Retina (tissue), 1 donor: ENCODE measurements at regions not wholly inside any gene's neighbourhood (a gene's known extent, or its start where the extent isn't known, plus 50 kb on each side); places are given as distances from the start of the nearest gene placed in this dataset.
"Not testable (repeated sequence)": the region's sequence is repeated elsewhere in the genome, so short reads cannot be mapped to it uniquely, and the experiment has no call there.

Experiments
- DNase-seq: peaks from one replicate; pipeline ENCODE4 v3.0.0-alpha.2; 2016

DNA sequence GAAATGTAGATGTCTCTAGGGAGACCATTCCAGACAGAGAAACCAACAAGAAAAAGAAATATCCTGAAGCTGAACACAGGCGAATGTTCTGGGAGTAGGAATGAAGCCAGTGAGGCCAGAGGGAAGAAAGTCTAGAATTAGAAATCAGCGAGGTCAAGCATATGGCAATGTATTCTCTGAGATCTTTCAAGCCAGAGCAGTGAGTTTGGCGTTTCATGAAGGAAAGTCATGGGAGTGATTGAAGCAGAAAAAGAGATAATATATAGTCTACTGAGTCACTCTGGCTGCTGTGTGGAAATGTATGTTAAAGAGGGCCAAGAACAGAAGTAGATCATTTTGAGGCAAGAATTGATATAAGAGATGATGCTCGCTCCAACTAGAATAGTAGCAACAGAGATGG lies 576.0 kb downstream of the PCDH17 start:
- DNase-seq = no peak

DNA sequence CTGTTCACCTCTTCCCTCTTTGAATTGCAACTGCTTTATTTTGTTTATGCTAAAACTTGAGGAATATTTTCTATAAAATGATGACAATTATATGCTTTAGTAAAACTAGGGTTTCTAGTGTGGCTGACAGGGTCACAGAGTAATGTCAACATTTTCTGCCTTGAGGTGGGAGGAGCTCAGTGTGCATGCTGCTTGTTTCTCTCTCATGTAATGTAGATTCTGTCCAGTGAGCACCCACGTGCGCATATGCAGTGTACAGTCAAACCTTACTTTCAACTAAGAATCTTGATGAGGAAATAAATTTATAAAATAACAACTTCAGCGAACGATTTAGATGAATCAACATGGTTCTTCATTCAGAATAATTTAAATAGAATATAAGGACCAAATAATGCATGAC lies 603.9 kb downstream of the PCDH17 start:
- no peak for DNase-seq

DNA sequence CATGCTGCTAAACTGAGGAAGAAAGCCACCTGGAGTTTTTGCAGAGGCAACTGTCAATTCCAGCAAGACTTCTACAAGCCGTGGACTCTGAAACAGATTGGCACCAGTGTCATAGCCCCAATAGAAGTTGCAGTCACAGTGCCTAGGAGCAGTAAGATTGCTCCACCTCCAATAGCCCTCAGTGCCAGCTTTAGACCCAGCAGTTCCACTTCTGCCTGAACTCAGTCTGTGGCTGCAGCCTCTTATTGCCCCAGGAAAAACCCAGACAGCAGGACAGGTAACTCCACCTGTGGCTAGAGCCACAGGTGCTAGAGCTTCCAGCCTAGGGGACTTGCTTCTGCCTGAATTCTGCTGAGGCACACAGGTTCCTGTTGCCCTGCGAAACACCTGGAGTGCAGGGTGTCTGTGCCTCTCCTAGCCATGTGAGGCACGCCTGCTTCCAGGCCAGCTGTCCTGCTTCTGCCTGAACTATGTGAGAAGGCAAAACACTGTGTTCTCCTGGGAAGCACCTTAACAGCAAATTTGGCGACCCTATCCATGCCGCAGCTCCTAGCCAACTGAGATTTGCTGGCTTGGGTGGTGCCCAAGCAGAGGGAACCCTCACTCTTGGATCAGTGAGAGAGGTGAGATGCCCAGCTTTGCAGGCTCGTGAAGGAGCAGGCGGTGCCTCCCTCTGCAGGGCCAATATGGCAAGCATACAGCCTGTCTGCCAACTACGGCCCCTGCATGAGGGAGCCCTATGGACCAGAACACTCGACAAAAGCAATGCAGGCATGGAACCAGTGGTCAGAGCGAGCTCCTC lies 607.6 kb downstream of the PCDH17 start:
- DNase-seq = no peak

DNA sequence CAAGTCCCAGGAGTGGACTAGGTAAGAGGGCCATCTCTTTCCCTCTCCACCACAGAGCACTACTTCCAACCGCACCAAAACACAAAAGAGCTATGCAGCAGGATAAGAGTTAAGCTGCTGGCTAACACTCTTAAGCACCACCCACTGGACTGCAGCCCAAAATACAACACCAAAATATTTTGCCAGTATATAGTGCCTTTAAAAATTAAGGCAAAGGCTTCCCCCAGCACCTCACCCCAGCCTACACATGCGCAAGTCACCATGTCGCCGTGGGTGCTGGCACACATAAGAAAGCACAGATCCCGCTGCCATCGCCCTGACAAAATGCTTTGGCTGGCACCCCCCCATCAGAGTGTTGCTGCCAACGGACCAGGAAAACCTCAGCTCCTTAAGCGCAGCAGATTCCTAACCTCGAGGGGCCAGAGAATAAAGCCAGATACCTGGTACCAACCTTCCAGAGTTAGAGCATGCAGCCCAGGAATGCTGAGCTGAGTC lies 608.3 kb downstream of the PCDH17 start:
- no peak for DNase-seq

DNA sequence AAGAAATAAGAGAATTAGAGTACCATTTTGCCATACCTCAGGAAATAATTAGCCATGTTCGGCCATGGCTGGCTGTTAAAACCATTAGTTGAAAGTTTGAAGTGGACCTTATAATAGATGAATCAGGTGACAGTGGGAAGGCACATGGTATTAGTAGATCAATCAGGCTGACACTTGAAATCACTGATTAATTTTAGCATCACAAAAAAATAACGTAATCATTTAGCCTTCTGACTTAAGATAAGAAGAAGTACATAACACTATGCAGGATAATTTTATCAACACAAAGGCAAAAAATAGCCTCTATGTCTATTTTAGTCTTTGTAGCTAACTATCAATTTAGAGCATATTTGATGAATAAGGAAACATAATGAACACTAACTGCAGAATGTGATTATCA lies 615.5 kb downstream of the PCDH17 start:
- DNase-seq = no peak

DNA sequence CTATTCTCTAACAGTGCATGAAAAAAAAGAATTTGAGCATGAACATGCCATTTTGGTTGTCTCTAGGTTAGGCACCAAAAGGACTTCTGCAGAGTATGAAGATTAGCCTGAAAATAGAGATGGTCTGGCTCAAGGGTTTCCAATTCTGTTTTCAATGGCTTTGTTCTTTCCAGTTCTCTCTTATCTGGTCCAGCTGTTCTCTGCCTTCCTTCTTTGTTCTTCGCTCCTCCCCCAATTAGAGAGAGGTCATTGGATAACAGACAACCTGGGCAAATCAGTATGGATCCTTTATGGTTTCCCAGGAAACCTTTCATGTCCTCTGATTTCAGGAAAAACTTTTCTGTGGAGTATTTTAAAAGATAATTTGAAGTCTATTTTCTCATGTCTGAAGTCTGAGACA lies 623.4 kb downstream of the PCDH17 start:
- no peak for DNase-seq

DNA sequence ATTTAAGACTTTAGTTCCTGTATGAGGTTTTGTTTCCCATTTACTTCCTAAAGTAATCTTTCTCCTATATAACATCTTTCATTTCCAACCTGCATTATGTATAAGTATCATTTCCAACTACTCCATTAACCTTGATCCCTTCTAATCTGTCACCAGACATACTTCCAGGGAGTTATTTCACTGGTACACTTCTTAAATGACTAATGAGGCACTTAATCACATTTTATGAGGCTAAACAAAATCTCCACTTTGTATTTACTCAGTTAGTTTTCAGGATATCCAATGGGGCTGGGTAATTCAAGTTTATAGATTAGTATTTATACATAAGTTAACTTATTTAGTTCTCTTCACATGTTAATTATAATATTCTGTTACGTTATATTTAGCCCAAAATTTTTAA lies 634.7 kb downstream of the PCDH17 start:
- no peak for DNase-seq

DNA sequence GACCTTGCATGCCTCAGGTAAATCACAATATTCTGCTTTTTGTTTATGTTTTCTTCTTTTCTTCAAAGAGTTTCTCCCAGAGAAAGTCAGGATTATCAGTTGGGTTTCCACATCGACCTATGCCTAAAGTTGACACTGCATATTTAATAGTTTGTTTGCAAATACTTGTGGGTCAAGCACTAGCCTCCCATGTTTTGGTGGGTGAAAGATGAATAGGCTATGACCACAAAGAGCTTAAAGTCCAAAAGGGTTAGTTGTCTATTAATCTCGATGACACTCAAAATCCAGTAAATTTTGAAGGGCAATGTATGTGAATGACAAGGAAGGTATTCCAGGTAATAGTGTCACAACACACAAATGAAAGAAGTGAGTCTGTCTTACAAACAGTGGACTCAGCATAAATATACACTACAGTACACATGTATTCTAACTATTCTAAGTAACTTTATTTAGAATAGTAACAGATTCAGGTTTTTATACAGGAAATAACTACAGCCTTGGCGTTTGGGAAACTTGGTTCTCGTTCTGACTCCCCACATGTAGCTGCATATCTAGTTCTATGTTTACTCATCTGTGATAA lies 667.1 kb downstream of the PCDH17 start:
- DNase-seq = no peak

DNA sequence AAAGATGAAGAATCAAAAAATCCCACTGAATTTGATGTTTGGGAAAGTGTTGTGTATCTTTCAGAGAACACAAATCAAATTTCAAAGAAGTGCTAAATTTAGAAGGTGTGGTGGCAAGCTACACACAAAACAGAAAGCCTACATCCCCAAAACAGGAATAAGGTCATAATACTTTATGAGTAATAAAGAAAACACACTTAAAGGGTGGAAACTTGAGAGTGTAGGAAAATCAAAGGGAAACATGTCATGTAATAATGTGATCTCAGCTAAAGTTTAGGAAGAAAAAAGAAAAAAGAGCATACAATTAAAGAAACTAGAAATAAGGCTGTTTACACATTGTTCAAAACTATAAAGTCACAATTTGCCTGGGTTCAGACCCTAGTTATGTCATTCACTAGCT lies 668.7 kb downstream of the PCDH17 start:
- no peak for DNase-seq

DNA sequence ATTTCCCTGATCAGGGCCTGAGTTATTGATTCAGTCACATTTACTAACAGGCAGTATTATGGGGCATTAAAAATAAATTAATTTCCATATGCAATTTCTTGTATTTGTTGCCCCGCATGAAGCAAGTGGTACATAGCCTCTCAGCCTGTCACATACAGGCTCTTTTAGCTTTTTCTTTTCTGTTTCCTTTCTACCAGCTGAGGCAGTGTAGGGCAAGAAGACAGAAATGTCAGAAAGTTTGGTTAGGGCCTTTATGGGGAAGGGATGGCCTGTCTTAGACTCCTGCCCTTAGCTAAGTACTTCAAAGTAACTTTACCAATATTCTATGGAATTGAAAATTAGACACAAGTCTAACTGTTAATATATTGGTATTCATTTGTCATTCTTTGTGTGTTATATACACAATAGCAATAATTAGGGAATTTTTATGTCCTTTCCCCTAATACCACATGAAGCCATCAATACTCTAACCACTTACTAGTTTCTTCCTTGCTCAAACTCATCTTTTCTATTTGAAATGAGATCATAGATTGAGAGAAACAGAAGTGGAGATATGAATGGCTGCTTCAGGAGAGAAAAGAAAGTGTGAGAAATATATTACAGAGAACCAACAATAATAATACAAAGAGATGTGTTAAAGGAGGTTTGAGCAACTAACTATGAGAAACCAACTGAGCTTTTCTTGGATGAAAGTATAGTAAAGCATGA lies 669.6 kb downstream of the PCDH17 start:
- no peak for DNase-seq

DNA sequence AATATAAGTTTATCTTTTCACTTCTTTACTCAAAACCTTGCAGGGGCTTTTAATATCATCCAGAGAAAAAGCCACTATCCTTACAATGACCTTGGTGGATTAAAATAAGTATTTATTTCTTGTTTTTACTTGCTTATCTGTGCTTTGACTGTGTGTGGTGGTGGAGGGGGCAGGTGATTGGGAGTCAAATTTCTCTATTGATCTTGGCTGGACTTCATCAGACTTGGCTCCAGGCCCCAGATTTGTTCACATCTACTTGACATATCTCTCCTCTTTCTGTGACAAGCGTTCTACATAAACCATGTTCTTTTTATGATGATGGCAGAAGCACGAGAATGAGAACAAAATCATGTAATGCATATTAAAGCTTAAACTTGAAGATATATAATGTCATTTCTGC lies 670.8 kb downstream of the PCDH17 start:
- no peak for DNase-seq

DNA sequence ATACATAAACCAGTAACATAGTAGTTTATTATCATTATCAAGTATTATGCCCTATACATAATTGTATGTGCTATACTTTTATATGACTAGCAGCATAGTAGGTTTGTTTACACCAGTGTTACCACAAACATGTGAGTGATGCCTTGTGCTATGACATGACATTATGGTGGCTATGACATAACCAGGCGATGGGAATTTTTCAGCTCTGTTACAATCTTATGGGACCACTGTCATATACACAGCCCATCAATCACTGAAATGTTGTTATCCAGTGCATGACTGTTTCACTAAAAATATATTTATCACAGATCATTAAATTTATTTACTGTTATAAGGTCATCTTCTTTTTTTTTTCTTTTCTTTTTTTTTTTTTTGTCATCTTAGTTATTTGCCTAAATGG lies 674.5 kb downstream of the PCDH17 start:
- no peak for DNase-seq

DNA sequence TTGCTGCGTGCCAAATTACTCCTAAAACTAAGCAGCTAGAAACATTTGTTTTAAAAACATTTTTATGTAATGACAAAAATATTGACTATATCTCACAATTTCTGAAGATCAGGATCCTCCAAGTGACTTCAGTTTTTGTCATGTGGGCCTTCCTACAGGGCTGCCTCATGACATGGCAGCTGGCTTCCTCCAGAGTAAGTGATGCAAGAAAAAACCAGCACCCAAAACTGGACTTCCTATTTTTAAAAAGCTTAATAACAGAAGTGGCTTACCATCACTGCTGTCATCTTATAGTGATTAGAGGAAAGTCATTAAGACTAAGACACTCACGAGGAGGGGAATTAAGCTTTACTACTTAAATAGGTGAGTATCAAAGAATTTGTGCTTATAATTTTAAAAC lies 681.7 kb downstream of the PCDH17 start:
- DNase-seq = no peak

DNA sequence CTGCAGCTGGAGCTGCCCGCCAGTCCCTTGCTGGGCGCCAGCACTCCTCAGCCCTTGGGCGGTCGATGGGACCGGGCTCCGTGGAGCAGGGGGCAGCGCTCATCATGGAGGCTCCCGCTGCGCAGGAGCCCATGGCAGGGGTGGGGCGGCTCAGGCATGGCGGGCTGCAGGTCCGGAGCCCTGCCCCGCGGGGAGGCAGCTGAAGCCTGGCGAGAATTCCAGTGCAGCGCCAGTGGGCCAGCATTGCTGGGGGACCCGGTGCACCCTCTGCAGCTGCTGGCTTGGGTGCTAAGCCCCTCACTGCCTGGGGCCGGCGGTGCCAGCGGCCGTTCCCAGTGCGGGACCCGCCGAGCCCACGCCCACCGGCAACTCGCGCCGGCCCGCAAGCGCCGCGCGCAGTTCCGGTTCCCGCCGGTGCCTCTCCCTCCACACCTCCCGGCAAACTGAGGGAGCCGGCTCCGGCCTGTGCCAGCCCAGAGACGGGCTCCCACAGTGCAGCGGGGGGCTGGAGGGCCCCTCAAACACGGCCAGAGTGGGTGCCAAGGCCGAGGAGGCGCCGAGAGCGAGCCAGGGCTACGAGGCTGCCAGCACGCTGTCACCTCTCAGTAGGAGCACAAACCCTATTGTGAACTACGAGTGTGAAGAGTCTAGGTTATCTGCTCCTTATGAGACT lies 687.1 kb downstream of the PCDH17 start:
- no peak for DNase-seq

DNA sequence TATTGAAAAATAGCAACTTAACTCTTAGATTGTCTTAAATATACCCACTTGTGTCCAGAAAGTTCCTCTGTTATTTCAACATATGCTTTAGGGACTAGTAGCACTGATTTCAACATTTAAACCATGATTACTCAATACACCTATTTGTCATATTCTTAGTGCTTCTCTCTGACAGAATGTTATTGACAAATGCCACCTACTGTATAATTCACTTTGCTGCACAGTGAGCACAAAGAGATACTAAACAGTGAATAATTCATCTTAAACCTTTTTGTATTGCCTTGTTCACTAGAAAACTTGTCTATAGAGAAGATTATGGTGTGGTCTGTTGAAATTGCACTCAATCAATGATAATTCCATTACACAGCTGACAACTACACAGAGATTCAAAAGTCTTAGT lies 692.6 kb downstream of the PCDH17 start:
- DNase-seq = no peak

DNA sequence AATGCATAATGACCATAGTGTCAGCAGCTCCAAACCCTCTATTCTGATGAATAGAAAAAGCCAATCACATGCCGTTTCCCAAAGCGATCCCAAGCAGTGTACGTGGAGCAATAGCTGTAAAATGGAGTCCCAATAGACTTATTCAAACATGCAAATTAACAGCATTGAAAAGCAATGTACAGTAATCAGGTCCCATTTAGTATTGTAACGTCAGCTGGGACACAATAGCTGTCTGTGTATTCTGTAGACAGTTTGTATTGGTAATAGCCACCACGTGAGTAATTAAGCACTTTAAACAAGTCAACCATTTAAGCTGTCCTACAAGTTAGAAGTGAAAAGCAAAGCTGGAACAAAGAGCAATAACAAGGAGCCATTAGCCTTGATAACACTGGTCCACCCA lies 698.2 kb downstream of the PCDH17 start:
- no peak for DNase-seq

DNA sequence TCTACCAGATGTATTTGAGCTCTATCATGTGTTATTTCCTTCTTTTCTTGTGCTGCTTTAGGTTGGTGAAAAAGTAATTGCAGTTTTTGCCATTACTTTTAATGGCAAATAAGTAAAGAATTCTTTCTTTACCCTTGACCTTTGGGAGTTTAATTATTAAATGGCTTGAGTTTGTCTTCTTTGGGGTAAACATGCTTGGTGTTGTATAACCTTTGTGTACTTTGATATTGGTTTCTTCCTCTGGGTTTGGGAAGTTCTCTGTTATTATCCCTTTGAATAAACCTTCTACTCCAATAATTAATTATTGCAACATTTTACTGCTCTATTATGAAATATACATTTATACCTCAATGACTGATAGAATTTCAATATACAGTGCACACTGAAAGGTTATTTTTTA lies 709.4 kb downstream of the PCDH17 start:
- no peak for DNase-seq

DNA sequence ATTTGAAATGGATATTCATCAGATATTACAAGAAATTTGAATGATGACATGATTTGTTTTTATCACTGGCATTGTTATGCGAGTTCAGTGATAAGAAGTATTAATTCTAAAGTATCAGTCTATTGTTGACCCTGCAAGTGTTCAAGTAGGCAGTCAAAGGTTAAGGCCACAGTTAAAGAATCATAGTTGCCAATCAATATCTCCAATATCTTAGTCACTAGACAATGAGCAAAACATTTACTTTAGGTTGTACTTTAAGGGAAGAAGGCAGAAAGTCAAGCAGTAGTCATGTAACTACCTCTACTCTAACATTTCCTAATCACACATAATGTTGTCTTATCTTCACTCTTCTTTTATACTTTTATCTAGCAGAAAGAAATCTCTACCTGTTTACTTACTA lies 709.8 kb downstream of the PCDH17 start:
- no peak for DNase-seq

DNA sequence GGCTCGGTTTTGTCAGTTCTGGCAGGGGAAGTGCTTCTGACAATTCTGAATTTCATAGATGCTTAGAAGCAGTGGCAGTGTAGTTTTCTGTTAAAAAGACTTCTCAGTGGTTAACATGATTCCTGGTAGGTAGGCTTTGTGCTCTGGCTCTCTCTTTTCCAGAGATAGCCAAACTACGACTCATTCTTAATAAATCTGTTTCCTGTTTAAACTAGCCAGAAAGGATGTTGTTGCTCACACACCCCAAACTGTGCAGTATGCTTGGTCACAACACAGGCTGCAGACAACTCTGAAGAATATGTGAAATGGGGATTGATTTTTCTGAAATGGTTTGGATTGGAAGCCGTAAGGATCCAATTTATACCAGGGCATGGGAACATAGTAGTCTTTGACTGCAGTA lies 711.5 kb downstream of the PCDH17 start:
- no peak for DNase-seq

DNA sequence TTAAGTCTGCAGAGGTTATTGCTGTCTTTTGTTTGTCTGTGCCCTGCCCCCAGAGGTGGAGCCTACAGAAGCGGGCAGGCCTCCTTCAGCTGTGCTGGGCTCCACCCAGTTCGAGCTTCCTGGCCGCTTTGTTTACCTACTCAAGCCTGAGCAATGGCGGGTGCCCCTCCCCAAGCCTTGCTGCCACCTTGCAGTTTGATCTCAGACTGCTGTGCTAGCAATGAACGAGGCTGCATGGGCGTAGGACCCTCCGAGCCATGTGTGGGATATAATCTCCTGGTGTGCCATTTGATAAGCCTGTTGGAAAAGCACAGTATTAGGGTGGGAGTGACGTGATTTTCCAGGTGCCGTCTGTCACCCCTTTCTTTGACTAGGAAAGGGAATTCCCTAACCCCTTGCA lies 720.6 kb downstream of the PCDH17 start:
- not testable (repeated sequence) for DNase-seq

DNA sequence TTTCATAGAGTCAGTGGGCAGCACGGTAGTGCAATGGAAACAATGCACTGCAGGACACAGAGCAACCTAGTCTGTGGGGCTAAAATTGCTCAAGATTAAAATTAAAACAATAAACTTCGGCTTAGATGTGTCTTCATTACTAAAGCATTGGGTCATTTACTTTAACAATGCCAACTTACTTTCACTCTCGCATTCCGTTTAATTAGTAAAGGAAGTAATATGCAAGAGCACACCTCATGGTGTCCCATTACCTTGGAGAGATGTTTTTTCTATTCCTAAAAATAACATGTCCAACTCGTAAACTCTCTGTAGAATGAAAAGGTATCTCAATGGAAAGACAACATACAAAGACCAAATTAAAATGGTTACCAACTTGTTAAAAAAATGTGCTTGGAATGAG lies 738.4 kb downstream of the PCDH17 start:
- no peak for DNase-seq

DNA sequence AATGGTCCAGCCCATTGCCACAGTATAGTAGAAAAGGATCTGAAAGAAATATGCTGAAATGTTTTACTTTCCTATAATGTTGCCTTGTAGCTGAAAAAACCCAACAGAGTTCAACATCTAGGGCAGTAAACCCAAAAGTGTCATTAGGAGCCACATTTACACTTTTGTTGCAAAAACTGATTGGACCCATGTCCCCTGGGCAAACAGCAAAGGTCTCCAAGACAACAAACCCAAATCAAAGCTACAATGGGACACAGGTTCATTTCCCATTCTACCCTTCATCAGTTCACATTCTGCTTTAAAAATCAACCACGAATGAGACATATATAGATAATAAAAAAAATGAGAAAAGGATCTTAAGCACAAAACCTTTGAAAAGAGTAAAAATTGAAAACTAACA lies 744.8 kb downstream of the PCDH17 start:
- no peak for DNase-seq

DNA sequence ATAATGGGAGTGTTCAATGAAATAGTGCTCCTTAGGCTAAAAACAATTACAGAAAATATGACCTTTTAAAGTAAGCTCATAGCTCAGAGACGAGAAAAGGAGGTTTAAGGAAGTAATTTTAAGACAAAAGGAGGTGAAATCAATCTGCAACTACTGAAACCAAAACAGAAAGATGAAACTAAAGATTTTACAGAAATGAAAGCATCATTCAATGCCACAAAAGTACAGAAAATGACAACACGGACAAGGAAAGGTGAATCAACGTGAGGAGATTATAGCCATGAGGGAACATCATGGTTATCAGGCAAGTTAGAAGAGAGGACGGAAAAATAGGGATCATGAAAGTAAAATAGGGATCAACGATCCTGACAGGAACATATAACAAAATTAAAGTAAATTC lies 745.2 kb downstream of the PCDH17 start:
- DNase-seq = no peak

DNA sequence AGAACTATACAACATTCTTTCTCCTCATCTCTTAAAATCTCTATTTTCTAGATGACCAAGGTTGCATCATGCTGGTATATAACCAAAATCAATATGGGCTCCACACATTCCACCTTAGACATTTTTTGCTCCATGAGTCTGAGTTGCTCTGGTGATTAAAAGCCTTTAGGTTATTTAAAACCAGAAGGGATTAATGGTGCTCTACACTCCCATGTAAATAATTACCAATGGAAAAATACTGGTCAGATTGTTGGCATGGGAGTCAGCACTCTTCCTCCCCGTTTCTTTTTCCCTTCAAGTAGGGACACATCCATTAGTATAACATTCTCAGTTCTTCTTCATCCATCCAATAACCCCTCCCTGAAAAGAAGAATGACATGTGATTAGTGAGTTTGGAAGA lies 747.7 kb downstream of the PCDH17 start:
- no peak for DNase-seq
